WTC11 (cell line): ENCODE measurements at regions not wholly inside any gene's neighbourhood (a gene's known extent, or its start where the extent isn't known, plus 50 kb on each side); places are given as distances from the start of the nearest gene placed in this dataset.

Experiments used
- ATAC-seq: fragments of 200-7000 bp; cut with Tn5 transposase; 2 replicates; pipeline ENCODE4 v1.10.0; 2021; ENCODE audit warnings: mild to moderate bottlenecking, moderate library complexity
- CTCF ChIA-PET: fragments of 300-600 bp; sonication (Branson Sonifier 250); formaldehyde crosslinking; loops from one replicate; lab custom pipeline; 2021; ENCODE audit warnings: antibody characterized with exemption; lab: Charles Lee
- POLR2A ChIA-PET: fragments of 350-600 bp; sonication (Branson Sonifier 250); formaldehyde crosslinking; loops from one replicate; lab custom pipeline; 2021; ENCODE audit warnings: antibody characterized with exemption; lab: Charles Lee
- DNase-seq: peaks from one replicate; pipeline ENCODE4 v3.0.0; 2021; ENCODE audit warnings: low spot score
- H3K27ac Mint-ChIP-seq: 2 replicates; pipeline ENCODE4 v1.8.0; 2021; ENCODE audit warnings: mixed read lengths
- H3K27me3 Mint-ChIP-seq: 2 replicates; pipeline ENCODE4 v1.8.0; 2021; ENCODE audit warnings: low read depth, mild to moderate bottlenecking, moderate library complexity, mixed read lengths
- H3K36me3 Mint-ChIP-seq: 2 replicates; pipeline ENCODE4 v1.8.0; 2021; ENCODE audit warnings: mixed read lengths
- H3K4me1 Mint-ChIP-seq: 2 replicates; pipeline ENCODE4 v1.8.0; 2022; ENCODE audit warnings: mixed read lengths
- H3K4me3 Mint-ChIP-seq: 2 replicates; pipeline ENCODE4 v1.8.0; 2021; ENCODE audit warnings: mild to moderate bottlenecking, moderate library complexity, mixed read lengths
- H3K9me3 Mint-ChIP-seq: 2 replicates; pipeline ENCODE4 v1.8.0; 2021; ENCODE audit warnings: mixed read lengths
- ETV6 ChIP-seq: sonication (generic); formaldehyde crosslinking; IDR thresholded peaks from 2 replicates; pipeline ENCODE4 v1.8.1; 2022; ENCODE audit warnings: mild to moderate bottlenecking, missing genetic modification reagents
- FOXP1 ChIP-seq: sonication (generic); formaldehyde crosslinking; IDR thresholded peaks from 2 replicates; pipeline ENCODE4 v1.8.0; 2022; ENCODE audit warnings: missing genetic modification reagents, mild to moderate bottlenecking, moderate library complexity, borderline replicate concordance
- GABPB1 ChIP-seq: sonication (generic); formaldehyde crosslinking; IDR thresholded peaks from 2 replicates; pipeline ENCODE4 v1.8.1; 2023; ENCODE audit warnings: mild to moderate bottlenecking, missing genetic modification reagents
- GRHL2 ChIP-seq: fragments of 250-450 bp; sonication (Bioruptor Pico); IDR thresholded peaks from 2 replicates; pipeline ENCODE4 v1.8.0; 2022; ENCODE audit warnings: mild to moderate bottlenecking, moderate library complexity; ENCODE audit not compliant: insufficient replicate concordance, severe bottlenecking
- GTF2I ChIP-seq: fragments of 250-450 bp; sonication (Bioruptor Pico); conservative IDR thresholded peaks from 2 replicates; pipeline ENCODE4 v1.4.0; 2021; ENCODE audit warnings: mild to moderate bottlenecking
- HMGA2 ChIP-seq: fragments of 250-450 bp; sonication (Bioruptor Pico); IDR thresholded peaks from 2 replicates; pipeline ENCODE4 v1.4.0; 2021; ENCODE audit warnings: mild to moderate bottlenecking, moderate library complexity
- JUN ChIP-seq: sonication (generic); formaldehyde crosslinking; IDR thresholded peaks from 2 replicates; pipeline ENCODE4 v1.8.0; 2023; ENCODE audit warnings: mild to moderate bottlenecking, missing genetic modification reagents
- RORB ChIP-seq: fragments of 250-450 bp; sonication (Bioruptor Pico); IDR thresholded peaks from 2 replicates; pipeline ENCODE4 v1.9.0; 2021; ENCODE audit warnings: mild to moderate bottlenecking
- SMAD4 ChIP-seq: sonication (generic); formaldehyde crosslinking; IDR thresholded peaks from 2 replicates; pipeline ENCODE4 v1.8.0; 2022; ENCODE audit warnings: mild to moderate bottlenecking, missing genetic modification reagents
- SOX15 ChIP-seq: fragments of 250-450 bp; sonication (Bioruptor Pico); IDR thresholded peaks from 2 replicates; pipeline ENCODE4 v1.9.0; 2021; ENCODE audit warnings: mild to moderate bottlenecking
- TCF7 ChIP-seq: sonication (generic); formaldehyde crosslinking; IDR thresholded peaks from 2 replicates; pipeline ENCODE4 v1.8.0; 2022; ENCODE audit warnings: mild to moderate bottlenecking, low read depth, missing genetic modification reagents, moderate library complexity
- ZBTB21 ChIP-seq: sonication (generic); formaldehyde crosslinking; IDR thresholded peaks from 2 replicates; pipeline ENCODE4 v1.8.1; 2023; ENCODE audit warnings: mild to moderate bottlenecking, missing genetic modification reagents, borderline replicate concordance
- ZNF423 ChIP-seq: fragments of 250-450 bp; sonication (Bioruptor Pico); IDR thresholded peaks from 2 replicates; pipeline ENCODE4 v2.1.2; 2022; ENCODE audit warnings: mild to moderate bottlenecking, moderate library complexity
- TF ChIP-seq, protein P1 (sequence below): fragments of 250-450 bp; sonication (Bioruptor Pico); IDR thresholded peaks from 2 replicates; pipeline ENCODE4 v1.9.0; 2021; ENCODE audit warnings: mild to moderate bottlenecking
- TF ChIP-seq, protein P2 (sequence below): sonication (generic); formaldehyde crosslinking; IDR thresholded peaks from 2 replicates; pipeline ENCODE4 v1.8.0; 2022; ENCODE audit warnings: mild to moderate bottlenecking, missing genetic modification reagents
- TF ChIP-seq, protein P3 (sequence below): sonication (generic); formaldehyde crosslinking; IDR thresholded peaks from 2 replicates; pipeline ENCODE4 v1.8.0; 2022; ENCODE audit warnings: mild to moderate bottlenecking, missing genetic modification reagents
- TF ChIP-seq, protein P4 (sequence below): sonication (generic); formaldehyde crosslinking; IDR thresholded peaks from 2 replicates; pipeline ENCODE4 v1.8.1; 2023; ENCODE audit warnings: mild to moderate bottlenecking, missing genetic modification reagents, moderate library complexity
- TF ChIP-seq, protein P5 (sequence below): fragments of 250-450 bp; sonication (Bioruptor Pico); IDR thresholded peaks from 2 replicates; pipeline ENCODE4 v1.9.0; 2021; ENCODE audit warnings: mild to moderate bottlenecking, borderline replicate concordance
- TF ChIP-seq, protein P6 (sequence below): fragments of 200-600 bp; IDR thresholded peaks from 2 replicates; pipeline ENCODE4 v1.8.0; 2022; ENCODE audit warnings: antibody characterized with exemption
- TF ChIP-seq, protein P7 (sequence below): sonication (generic); formaldehyde crosslinking; conservative IDR thresholded peaks from 2 replicates; pipeline ENCODE4 v1.8.1; 2022; ENCODE audit warnings: mild to moderate bottlenecking, missing genetic modification reagents

DNA sequence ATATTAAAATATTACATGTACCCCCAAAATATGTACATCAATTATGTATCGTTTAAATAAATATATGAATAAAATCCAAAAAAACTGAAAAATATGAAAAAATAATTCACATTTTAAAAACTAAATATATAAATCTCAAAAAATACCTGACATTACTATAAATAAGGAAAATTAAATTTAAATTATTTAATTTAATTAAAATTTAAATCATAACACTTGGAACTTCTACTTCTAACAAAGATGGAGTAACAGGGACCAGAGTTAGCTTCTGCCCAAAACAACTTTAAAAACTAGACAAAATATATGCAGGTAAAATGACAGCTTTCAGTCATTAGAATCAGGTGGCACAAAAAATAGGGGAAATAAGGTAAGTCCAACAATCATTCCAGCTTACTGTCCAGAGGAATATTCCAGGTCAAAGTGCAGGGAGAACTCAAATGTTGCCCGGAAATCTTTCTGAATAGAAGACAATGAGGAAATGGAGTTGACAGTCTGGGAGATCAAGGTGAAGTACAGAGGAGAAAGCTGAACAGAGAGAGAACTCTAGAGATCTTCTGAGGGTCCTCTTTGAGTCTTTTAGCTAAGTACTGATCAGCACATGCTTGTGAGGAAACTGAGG, 207.7 kb upstream of the ATP11B start:
- ATAC-seq (no peak), DNase-seq (no peak)
- ChIA-PET CTCF (no interaction called here), POLR2A (no interaction called here)
- H3K27me3 Mint-ChIP-seq: no peaks in the 10 kb centered on the region
- no peak overlapping the region for H3K4me3 Mint-ChIP-seq
- peaks cover 8% of the 10 kb centered on the region for H3K9me3 Mint-ChIP-seq
- peaks cover 6% of the 10 kb centered on the region for H3K36me3 Mint-ChIP-seq
- TF ChIP-seq FOXP1 (CRISPR knock-in tag) (no peak), HMGA2 (CRISPR knock-in tag) (peak; percentile 91), ZNF423 (no peak)
- H3K4me1 Mint-ChIP-seq: no peaks in the 10 kb centered on the region
- no peak overlapping the region for H3K27ac Mint-ChIP-seq

DNA sequence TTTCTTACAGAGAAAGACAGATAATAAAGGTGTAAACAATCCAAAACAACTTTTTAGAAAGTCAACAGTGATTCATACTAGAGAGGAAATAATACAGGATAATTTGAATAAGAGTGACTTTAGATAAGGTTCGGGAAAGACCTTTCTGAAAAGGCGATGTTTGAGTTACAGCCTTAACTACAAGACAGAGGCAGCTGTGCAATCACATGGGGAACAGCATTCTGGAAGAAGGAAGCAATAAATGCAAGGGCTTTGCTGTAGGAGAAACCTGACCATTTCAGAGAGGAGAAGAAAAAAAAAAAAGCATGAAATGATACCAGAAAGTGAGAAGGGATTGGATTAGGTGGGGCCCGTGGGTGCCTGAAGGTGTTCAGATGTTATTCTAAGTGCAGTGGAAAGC, 200.6 kb upstream of the ATP11B start:
- H3K4me3 Mint-ChIP-seq: no peak overlapping the region
- 0 out of 2 replicates have a peak, but pooled peaks cover 3% of the 10 kb centered on the region for H3K4me1 Mint-ChIP-seq
- POLR2A ChIA-PET: no interaction called here
- peaks cover 8% of the 10 kb centered on the region for H3K9me3 Mint-ChIP-seq
- no peak overlapping the region for H3K27ac Mint-ChIP-seq
- H3K36me3 Mint-ChIP-seq: peaks cover 6% of the 10 kb centered on the region
- TF ChIP-seq RORB (CRISPR knock-in tag) (no peak), ZBTB21 (CRISPR knock-in tag) (no peak), GRHL2 (CRISPR knock-in tag) (no peak), TCF7 (CRISPR knock-in tag) (no peak), ETV6 (CRISPR knock-in tag) (no peak)
- TF ChIP-seq, protein P1, sequence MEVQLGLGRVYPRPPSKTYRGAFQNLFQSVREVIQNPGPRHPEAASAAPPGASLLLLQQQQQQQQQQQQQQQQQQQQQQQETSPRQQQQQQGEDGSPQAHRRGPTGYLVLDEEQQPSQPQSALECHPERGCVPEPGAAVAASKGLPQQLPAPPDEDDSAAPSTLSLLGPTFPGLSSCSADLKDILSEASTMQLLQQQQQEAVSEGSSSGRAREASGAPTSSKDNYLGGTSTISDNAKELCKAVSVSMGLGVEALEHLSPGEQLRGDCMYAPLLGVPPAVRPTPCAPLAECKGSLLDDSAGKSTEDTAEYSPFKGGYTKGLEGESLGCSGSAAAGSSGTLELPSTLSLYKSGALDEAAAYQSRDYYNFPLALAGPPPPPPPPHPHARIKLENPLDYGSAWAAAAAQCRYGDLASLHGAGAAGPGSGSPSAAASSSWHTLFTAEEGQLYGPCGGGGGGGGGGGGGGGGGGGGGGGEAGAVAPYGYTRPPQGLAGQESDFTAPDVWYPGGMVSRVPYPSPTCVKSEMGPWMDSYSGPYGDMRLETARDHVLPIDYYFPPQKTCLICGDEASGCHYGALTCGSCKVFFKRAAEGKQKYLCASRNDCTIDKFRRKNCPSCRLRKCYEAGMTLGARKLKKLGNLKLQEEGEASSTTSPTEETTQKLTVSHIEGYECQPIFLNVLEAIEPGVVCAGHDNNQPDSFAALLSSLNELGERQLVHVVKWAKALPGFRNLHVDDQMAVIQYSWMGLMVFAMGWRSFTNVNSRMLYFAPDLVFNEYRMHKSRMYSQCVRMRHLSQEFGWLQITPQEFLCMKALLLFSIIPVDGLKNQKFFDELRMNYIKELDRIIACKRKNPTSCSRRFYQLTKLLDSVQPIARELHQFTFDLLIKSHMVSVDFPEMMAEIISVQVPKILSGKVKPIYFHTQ (CRISPR knock-in tag): no peak
- TF ChIP-seq, protein P2, sequence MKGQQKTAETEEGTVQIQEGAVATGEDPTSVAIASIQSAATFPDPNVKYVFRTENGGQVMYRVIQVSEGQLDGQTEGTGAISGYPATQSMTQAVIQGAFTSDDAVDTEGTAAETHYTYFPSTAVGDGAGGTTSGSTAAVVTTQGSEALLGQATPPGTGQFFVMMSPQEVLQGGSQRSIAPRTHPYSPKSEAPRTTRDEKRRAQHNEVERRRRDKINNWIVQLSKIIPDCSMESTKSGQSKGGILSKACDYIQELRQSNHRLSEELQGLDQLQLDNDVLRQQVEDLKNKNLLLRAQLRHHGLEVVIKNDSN (CRISPR knock-in tag): no peak
- TF ChIP-seq, protein P3, sequence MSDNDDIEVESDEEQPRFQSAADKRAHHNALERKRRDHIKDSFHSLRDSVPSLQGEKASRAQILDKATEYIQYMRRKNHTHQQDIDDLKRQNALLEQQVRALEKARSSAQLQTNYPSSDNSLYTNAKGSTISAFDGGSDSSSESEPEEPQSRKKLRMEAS (CRISPR knock-in tag): no peak
- TF ChIP-seq, protein P4, sequence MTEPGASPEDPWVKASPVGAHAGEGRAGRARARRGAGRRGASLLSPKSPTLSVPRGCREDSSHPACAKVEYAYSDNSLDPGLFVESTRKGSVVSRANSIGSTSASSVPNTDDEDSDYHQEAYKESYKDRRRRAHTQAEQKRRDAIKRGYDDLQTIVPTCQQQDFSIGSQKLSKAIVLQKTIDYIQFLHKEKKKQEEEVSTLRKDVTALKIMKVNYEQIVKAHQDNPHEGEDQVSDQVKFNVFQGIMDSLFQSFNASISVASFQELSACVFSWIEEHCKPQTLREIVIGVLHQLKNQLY (CRISPR knock-in tag): no peak
- TF ChIP-seq, all 79 proteins: peak for 0
- no peak for DNase-seq
- H3K27me3 Mint-ChIP-seq: no peaks in the 10 kb centered on the region
- no peak for ATAC-seq
- CTCF ChIA-PET: interaction anchor here (1.0 to 1.6 kb wide), 2 partner anchors 28 to 91 kb away, joined by 3 to 4 read pairs; no protein-coding TSS in a partner anchor

DNA sequence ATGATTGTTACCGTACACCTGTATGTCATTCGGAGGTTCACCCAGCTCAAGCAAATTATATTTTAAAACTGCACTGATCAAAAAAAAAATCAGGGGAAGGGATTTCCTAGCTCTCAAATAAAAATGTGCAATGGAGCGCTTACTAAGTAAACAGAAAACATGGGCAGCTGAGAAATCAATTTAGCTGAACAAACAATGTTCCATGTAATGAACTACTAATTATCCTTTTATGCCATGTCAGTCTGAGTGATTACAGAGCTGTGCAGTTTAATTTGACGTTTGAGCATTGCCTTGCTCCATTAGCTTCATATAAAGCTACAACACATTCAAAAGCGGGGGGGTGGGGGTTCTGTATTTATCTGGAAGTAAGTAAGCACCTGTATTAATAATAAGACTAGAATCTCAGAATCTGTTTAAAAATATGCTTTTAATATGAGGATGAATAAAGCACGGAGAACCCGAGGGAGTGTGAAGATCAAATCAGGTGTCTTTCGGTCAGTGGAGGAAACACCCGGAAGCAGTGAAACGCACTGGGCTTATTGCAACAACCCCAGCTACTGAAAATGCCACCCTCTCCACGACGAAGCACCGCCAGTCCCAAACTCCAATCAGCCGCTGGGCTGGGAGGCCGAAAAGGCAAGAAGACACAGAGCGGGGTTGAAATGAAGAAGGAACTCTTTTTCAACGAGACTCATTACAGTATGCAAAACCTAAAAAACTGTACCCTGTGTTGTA, 196.5 kb upstream of the ATP11B start:
- no peak for DNase-seq
- no peaks in the 10 kb centered on the region for H3K27me3 Mint-ChIP-seq
- no peak overlapping the region for H3K27ac Mint-ChIP-seq
- no peaks in the 10 kb centered on the region for H3K36me3 Mint-ChIP-seq
- H3K4me3 Mint-ChIP-seq: no peak overlapping the region
- ChIA-PET CTCF (interaction anchor here (0.6 kb wide), 2 partner anchors 13 to 17 kb away, joined by 3 to 5 read pairs; no protein-coding TSS in a partner anchor), POLR2A (no interaction called here)
- no peak for ATAC-seq
- H3K4me1 Mint-ChIP-seq: 0 out of 2 replicates have a peak, but pooled peaks cover 3% of the 10 kb centered on the region
- H3K9me3 Mint-ChIP-seq: no peaks in the 10 kb centered on the region
- TF ChIP-seq JUN (CRISPR knock-in tag): no peak
- TF ChIP-seq, protein P5, sequence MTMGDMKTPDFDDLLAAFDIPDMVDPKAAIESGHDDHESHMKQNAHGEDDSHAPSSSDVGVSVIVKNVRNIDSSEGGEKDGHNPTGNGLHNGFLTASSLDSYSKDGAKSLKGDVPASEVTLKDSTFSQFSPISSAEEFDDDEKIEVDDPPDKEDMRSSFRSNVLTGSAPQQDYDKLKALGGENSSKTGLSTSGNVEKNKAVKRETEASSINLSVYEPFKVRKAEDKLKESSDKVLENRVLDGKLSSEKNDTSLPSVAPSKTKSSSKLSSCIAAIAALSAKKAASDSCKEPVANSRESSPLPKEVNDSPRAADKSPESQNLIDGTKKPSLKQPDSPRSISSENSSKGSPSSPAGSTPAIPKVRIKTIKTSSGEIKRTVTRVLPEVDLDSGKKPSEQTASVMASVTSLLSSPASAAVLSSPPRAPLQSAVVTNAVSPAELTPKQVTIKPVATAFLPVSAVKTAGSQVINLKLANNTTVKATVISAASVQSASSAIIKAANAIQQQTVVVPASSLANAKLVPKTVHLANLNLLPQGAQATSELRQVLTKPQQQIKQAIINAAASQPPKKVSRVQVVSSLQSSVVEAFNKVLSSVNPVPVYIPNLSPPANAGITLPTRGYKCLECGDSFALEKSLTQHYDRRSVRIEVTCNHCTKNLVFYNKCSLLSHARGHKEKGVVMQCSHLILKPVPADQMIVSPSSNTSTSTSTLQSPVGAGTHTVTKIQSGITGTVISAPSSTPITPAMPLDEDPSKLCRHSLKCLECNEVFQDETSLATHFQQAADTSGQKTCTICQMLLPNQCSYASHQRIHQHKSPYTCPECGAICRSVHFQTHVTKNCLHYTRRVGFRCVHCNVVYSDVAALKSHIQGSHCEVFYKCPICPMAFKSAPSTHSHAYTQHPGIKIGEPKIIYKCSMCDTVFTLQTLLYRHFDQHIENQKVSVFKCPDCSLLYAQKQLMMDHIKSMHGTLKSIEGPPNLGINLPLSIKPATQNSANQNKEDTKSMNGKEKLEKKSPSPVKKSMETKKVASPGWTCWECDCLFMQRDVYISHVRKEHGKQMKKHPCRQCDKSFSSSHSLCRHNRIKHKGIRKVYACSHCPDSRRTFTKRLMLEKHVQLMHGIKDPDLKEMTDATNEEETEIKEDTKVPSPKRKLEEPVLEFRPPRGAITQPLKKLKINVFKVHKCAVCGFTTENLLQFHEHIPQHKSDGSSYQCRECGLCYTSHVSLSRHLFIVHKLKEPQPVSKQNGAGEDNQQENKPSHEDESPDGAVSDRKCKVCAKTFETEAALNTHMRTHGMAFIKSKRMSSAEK (CRISPR knock-in tag): no peak
- no peak for TF ChIP-seq SMAD4
- no peak for TF ChIP-seq FOXP1 (CRISPR knock-in tag)
- TF ChIP-seq GTF2I (CRISPR knock-in tag): no peak
- TF ChIP-seq GABPB1 (CRISPR knock-in tag): no peak
- no peak for TF ChIP-seq SOX15 (CRISPR knock-in tag)
- TF ChIP-seq, protein P6, sequence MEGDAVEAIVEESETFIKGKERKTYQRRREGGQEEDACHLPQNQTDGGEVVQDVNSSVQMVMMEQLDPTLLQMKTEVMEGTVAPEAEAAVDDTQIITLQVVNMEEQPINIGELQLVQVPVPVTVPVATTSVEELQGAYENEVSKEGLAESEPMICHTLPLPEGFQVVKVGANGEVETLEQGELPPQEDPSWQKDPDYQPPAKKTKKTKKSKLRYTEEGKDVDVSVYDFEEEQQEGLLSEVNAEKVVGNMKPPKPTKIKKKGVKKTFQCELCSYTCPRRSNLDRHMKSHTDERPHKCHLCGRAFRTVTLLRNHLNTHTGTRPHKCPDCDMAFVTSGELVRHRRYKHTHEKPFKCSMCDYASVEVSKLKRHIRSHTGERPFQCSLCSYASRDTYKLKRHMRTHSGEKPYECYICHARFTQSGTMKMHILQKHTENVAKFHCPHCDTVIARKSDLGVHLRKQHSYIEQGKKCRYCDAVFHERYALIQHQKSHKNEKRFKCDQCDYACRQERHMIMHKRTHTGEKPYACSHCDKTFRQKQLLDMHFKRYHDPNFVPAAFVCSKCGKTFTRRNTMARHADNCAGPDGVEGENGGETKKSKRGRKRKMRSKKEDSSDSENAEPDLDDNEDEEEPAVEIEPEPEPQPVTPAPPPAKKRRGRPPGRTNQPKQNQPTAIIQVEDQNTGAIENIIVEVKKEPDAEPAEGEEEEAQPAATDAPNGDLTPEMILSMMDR: no peak
- TF ChIP-seq, protein P7, sequence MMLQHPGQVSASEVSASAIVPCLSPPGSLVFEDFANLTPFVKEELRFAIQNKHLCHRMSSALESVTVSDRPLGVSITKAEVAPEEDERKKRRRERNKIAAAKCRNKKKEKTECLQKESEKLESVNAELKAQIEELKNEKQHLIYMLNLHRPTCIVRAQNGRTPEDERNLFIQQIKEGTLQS (CRISPR knock-in tag): no peak
